ENCODE measurements at regions not wholly inside any gene's neighbourhood (a gene's known extent, or its start where the extent isn't known, plus 50 kb on each side); places are given as distances from the start of the nearest gene placed in this dataset.

- WGBS (ENCODE audit: insufficient coverage, low coverage, missing lambda C conversion rate) = 0% methylated on average over 2 of the region's 2 CpGs
- Histone ChIP-seq H3K4me3 (no peak overlapping the region), H3K4me1 (replicated peaks in 1 of 2; ENCODE audit: control insufficient read depth in 2 of 2, insufficient read depth in 2 of 2, low read length in 2 of 2) (no peaks in the 10 kb centered on the region), H3K9me1 (ENCODE audit: control insufficient read depth, insufficient read depth, low read length) (no peaks in the 10 kb centered on the region), H3K9ac (ENCODE audit: insufficient read depth in 1 of 2, low read depth in 2 of 2, low read length in 2 of 2) (no peak overlapping the region), H3K4me2 (ENCODE audit: insufficient read depth, low read length) (no peak overlapping the region), H3K27me3 (ENCODE audit: control insufficient read depth in 2 of 2, insufficient read depth in 2 of 2, low read length in 2 of 2) (no peaks in the 10 kb centered on the region), H3K9me3 (replicated peaks; ENCODE audit: control insufficient read depth, insufficient read depth, low read depth, low read length) (no peaks in the 10 kb centered on the region), H4K20me1 (replicated peaks; ENCODE audit: control insufficient read depth, insufficient read depth, low read length) (no peaks in the 10 kb centered on the region), H3K79me2 (ENCODE audit: control insufficient read depth, insufficient read depth, low read length) (no peaks in the 10 kb centered on the region), H2AFZ (ENCODE audit: low read depth, low read length) (no peak overlapping the region), H3K36me3 (ENCODE audit: control insufficient read depth, insufficient read depth, low read length) (no peaks in the 10 kb centered on the region), H3K27ac (ENCODE audit: extremely low read depth, low read depth, low read length) (no peak overlapping the region)
- FAIRE-seq (no peak), DNase-seq (ENCODE audit: extremely low read depth in 1 of 4, low spot score in 3 of 4) (no peak), ATAC-seq (no peak)
- ChIA-PET CTCF (ENCODE audit: low intra/inter-chr PET ratio) (no interaction called here), POLR2A (no interaction called here)
- intact Hi-C loops (cut with micrococcal nuclease) = no loop called here
- in situ Hi-C loops (cut with MboI) = no loop called here
- TF ChIP-seq PBX2 (CRISPR knock-in tag; IDR thresholded peaks at IDR 0.05; ENCODE audit: low read depth) (no peak), PBX2 (tag; conservative IDR thresholded peaks at IDR 0.05; ENCODE audit: low read depth) (no peak), SAFB2 (IDR thresholded peaks at IDR 0.05; ENCODE audit: borderline replicate concordance, low read depth, low read length, severe bottlenecking) (no peak)
- no TSS peak for BruUV-seq (replicated peaks)
These were observed 716.5 kb upstream of the LRATD1 start for GRCh38 chr2:13916066-13916465.

DNA sequence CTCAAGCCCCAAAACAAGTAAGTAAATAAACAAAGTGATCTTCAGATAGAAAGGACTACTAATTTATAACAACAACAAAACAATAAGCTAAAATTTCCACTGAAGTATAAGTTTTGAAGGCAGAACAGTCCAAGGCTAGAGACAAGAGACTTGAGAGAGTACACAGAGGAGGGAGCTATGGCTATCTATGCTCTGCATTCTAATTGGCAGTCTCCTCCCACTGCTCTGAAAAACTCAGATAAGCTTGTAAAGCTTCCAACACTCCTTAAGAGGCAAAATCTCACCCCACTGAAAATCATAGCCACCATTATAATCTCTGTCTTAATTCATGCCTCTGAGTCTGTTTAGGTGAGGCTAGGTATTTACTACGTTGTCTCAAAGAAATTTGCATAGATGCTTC lies 714.6 kb upstream of the LRATD1 start:
- Histone ChIP-seq H3K9me1 (ENCODE audit: control insufficient read depth, insufficient read depth, low read length) (no peaks in the 10 kb centered on the region), H2AFZ (ENCODE audit: low read depth, low read length) (no peak overlapping the region), H3K27ac (ENCODE audit: extremely low read depth, low read depth, low read length) (no peak overlapping the region), H3K79me2 (ENCODE audit: control insufficient read depth, insufficient read depth, low read length) (no peaks in the 10 kb centered on the region), H4K20me1 (replicated peaks; ENCODE audit: control insufficient read depth, insufficient read depth, low read length) (no peaks in the 10 kb centered on the region), H3K4me1 (replicated peaks in 1 of 2; ENCODE audit: control insufficient read depth in 2 of 2, insufficient read depth in 2 of 2, low read length in 2 of 2) (no peaks in the 10 kb centered on the region), H3K9ac (ENCODE audit: insufficient read depth in 1 of 2, low read depth in 2 of 2, low read length in 2 of 2) (no peak overlapping the region), H3K27me3 (ENCODE audit: control insufficient read depth in 2 of 2, insufficient read depth in 2 of 2, low read length in 2 of 2) (no peaks in the 10 kb centered on the region), H3K4me2 (ENCODE audit: insufficient read depth, low read length) (no peak overlapping the region), H3K4me3 (no peak overlapping the region), H3K9me3 (replicated peaks; ENCODE audit: control insufficient read depth, insufficient read depth, low read depth, low read length) (no peaks in the 10 kb centered on the region), H3K36me3 (ENCODE audit: control insufficient read depth, insufficient read depth, low read length) (no peaks in the 10 kb centered on the region)
- intact Hi-C loops (cut with micrococcal nuclease) = no loop called here
- DNase-seq (ENCODE audit: extremely low read depth in 1 of 4, low spot score in 3 of 4) (no peak), FAIRE-seq (no peak), ATAC-seq (no peak)
- no TSS peak for BruUV-seq (replicated peaks)
- in situ Hi-C loops (cut with MboI) = no loop called here
- POLR2A ChIA-PET = no interaction called here
- CTCF ChIA-PET (ENCODE audit: low intra/inter-chr PET ratio) = no interaction called here
- whole genome bisulfite sequencing (ENCODE audit: insufficient coverage, low coverage, missing lambda C conversion rate) = 0% methylated on average over 1 of the region's 1 CpG
- TF ChIP-seq TARDBP (IDR thresholded peaks at IDR 0.05) = no peak
- no peak for TF ChIP-seq ERF (CRISPR knock-in tag; IDR thresholded peaks at IDR 0.05)
- no peak for TF ChIP-seq PRPF4 (IDR thresholded peaks at IDR 0.05; ENCODE audit: insufficient read depth, low read depth, low read length, poor library complexity, severe bottlenecking)
- TF ChIP-seq NFE2 (IDR thresholded peaks at IDR 0.05; ENCODE audit: low read depth) = no peak
- TF ChIP-seq ARNT (IDR thresholded peaks at IDR 0.05) = no peak
- TF ChIP-seq CBFA2T3 (IDR thresholded peaks at IDR 0.05) = no peak
- TF ChIP-seq, protein P1, sequence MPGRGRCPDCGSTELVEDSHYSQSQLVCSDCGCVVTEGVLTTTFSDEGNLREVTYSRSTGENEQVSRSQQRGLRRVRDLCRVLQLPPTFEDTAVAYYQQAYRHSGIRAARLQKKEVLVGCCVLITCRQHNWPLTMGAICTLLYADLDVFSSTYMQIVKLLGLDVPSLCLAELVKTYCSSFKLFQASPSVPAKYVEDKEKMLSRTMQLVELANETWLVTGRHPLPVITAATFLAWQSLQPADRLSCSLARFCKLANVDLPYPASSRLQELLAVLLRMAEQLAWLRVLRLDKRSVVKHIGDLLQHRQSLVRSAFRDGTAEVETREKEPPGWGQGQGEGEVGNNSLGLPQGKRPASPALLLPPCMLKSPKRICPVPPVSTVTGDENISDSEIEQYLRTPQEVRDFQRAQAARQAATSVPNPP (IDR thresholded peaks at IDR 0.05; ENCODE audit: borderline replicate concordance, insufficient read depth, insufficient read length) = no peak
- TF ChIP-seq NR2F6 (CRISPR knock-in tag; IDR thresholded peaks at IDR 0.05) = no peak
- TF ChIP-seq MCM3 (IDR thresholded peaks at IDR 0.05) = no peak
- TF ChIP-seq MCM7 (IDR thresholded peaks at IDR 0.05) = no peak
